GM12891 (cell line): ENCODE measurements at regions not wholly inside any gene's neighbourhood (a gene's known extent, or its start where the extent isn't known, plus 50 kb on each side); places are given as distances from the start of the nearest gene placed in this dataset.

Experiments used
- PAX5 ChIP-seq: IDR thresholded peaks from 2 replicates; pipeline ENCODE4 v1.6.1; 2011; ENCODE audit warnings: low read length, moderate library complexity, mild to moderate bottlenecking; ENCODE audit not compliant: insufficient read depth, severe bottlenecking
- POLR2A ChIP-seq: IDR thresholded peaks from 2 replicates; pipeline ENCODE4 v1.6.1; 2011; ENCODE audit warnings: low read depth, low read length, control low read depth
- POLR2AphosphoS5 ChIP-seq: IDR thresholded peaks from 2 replicates; pipeline ENCODE4 v1.6.1; 2011; ENCODE audit warnings: low read depth, low read length, control low read depth
- POU2F2 ChIP-seq: IDR thresholded peaks from 2 replicates; pipeline ENCODE4 v1.6.1; 2011; ENCODE audit warnings: low read depth, mild to moderate bottlenecking, control low read depth, low read length, moderate library complexity
- SPI1 ChIP-seq: IDR thresholded peaks from 2 replicates; pipeline ENCODE4 v1.6.1; 2011; ENCODE audit warnings: low read depth, low read length, control low read depth
- TAF1 ChIP-seq: IDR thresholded peaks from 2 replicates; pipeline ENCODE4 v1.6.1; 2011; ENCODE audit warnings: low read depth, low read length, control low read depth

GRCh38 chr20:63057171-63058117 is 50.7 kb upstream of the BHLHE23 start:
- no peak; the same call in 1 of the 2 replicates for TF ChIP-seq POLR2A
- TF ChIP-seq TAF1: no peak
- no peak for TF ChIP-seq SPI1
- TF ChIP-seq POLR2AphosphoS5: no peak
- TF ChIP-seq PAX5: no peak
- no peak for TF ChIP-seq POU2F2
